ENCODE measurements at regions not wholly inside any gene's neighbourhood (a gene's known extent, or its start where the extent isn't known, plus 50 kb on each side); places are given as distances from the start of the nearest gene placed in this dataset.

GRCh38 chr3:171956181-171956683 is 83.1 kb upstream of the FNDC3B start:
- DNase-seq = no peak

GRCh38 chr3:171956705-171957104 is 82.7 kb upstream of the FNDC3B start:
- no peak for DNase-seq

- DNase-seq = no peak
These were observed 79.8 kb upstream of the FNDC3B start for GRCh38 chr3:171959532-171960089.

- peak; percentile 39 for DNase-seq
These were observed 79.2 kb upstream of the FNDC3B start for GRCh38 chr3:171960159-171960558.

GRCh38 chr3:171962137-171962720 is 77.1 kb upstream of the FNDC3B start:
- DNase-seq = no peak

GRCh38 chr3:171963546-171963945 is 75.8 kb upstream of the FNDC3B start:
- no peak for DNase-seq

- peak; percentile 24 for DNase-seq
These were observed 74.2 kb upstream of the FNDC3B start for GRCh38 chr3:171965067-171965712.

GRCh38 chr3:171966533-171967136 is 72.7 kb upstream of the FNDC3B start:
- DNase-seq = no peak

GRCh38 chr3:171967137-171967783 is 72.1 kb upstream of the FNDC3B start:
- peak; percentile 97 for DNase-seq

GRCh38 chr3:171967932-171968678 is 71.3 kb upstream of the FNDC3B start:
- DNase-seq = no peak

GRCh38 chr3:171970301-171970788 is 69.0 kb upstream of the FNDC3B start:
- peak; percentile 53 for DNase-seq

GRCh38 chr3:171971919-171972514 is 67.4 kb upstream of the FNDC3B start:
- no peak for DNase-seq

GRCh38 chr3:171972871-171973348 is 66.5 kb upstream of the FNDC3B start:
- no peak for DNase-seq

- DNase-seq = peak; percentile 97
These were observed 64.2 kb upstream of the FNDC3B start for GRCh38 chr3:171974986-171975837.

GRCh38 chr3:171976526-171976925 is 62.9 kb upstream of the FNDC3B start:
- no peak for DNase-seq

GRCh38 chr3:171977441-171977840 is 61.9 kb upstream of the FNDC3B start:
- DNase-seq = no peak

GRCh38 chr3:171977860-171978259 is 61.5 kb upstream of the FNDC3B start:
- peak; percentile 97 for DNase-seq

GRCh38 chr3:171978390-171978789 is 61.0 kb upstream of the FNDC3B start:
- DNase-seq = no peak

- peak; percentile 18 for DNase-seq
These were observed 60.3 kb upstream of the FNDC3B start for GRCh38 chr3:171979081-171979480.

- DNase-seq = peak; percentile 90
These were observed 58.7 kb upstream of the FNDC3B start for GRCh38 chr3:171980578-171981270.

Data from MV-4-11 (cell line).